ENCODE measurements at regions not wholly inside any gene's neighbourhood (a gene's known extent, or its start where the extent isn't known, plus 50 kb on each side); places are given as distances from the start of the nearest gene placed in this dataset.

DNA sequence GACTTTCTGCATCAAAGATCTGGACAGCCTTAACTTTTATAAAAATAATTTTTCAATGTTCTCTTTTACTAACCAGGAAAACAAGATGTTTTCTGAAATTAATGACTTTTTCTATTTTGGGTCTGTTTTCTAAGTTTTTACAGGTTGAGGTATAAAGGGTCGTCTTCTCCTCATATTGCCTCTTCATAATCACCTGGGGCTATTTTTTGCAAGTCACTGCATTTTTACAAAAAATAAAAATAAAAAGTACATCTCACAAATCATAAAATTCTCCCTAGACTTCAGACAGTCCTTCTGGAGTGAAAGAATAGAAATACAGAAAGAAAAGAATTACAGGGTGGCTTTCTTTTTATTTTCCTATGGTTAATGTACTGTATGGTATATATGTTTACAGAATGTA lies 168.5 kb downstream of the PALM2AKAP2 start:
- H4K8ac ChIP-seq (ENCODE audit: low read length), result no peak overlapping the region
- no peak overlapping the region for H2BK15ac ChIP-seq (ENCODE audit: low read depth, poor library complexity, severe bottlenecking)
- H3K27me3 ChIP-seq (ENCODE audit: control insufficient read depth in 1 of 2, insufficient read depth in 1 of 2, low read length in 2 of 2), result no peaks in the 10 kb centered on the region
- no peak overlapping the region for H3K4ac ChIP-seq (ENCODE audit: low read depth in 1 of 2, low read length in 2 of 2)
- no peak overlapping the region for H2BK5ac ChIP-seq (ENCODE audit: low read depth, low read length, poor library complexity, severe bottlenecking)
- H2AK5ac ChIP-seq (ENCODE audit: low read length, severe bottlenecking), result no peak overlapping the region
- no peak overlapping the region for H2BK12ac ChIP-seq (ENCODE audit: low read length in 2 of 2)
- no peak for DNase-seq
- no peak overlapping the region for H3K4me3 ChIP-seq (ENCODE audit: insufficient read depth in 1 of 2, low read depth in 1 of 2, low read length in 2 of 2)
- no peak overlapping the region for H3K27ac ChIP-seq (ENCODE audit: low read length, poor library complexity, severe bottlenecking)
- H3K36me3 ChIP-seq (ENCODE audit: control insufficient read depth in 1 of 2, insufficient read depth in 2 of 2, low read depth in 1 of 2, low read length in 2 of 2), result peaks cover 5 to 11% of the 10 kb centered on the region in 2 experiments
- H3K9me3 ChIP-seq (ENCODE audit: control insufficient read depth, low read length), result no peaks in the 10 kb centered on the region
- no peak overlapping the region for H3K23ac ChIP-seq (ENCODE audit: low read length in 2 of 2)
- H3K14ac ChIP-seq (ENCODE audit: low read length in 2 of 2), result no peak overlapping the region
- H3K79me1 ChIP-seq (replicated peaks; ENCODE audit: low read length, poor library complexity, severe bottlenecking), result peaks cover 3% of the 10 kb centered on the region
- no peak overlapping the region for H2AFZ ChIP-seq (ENCODE audit: low read depth, low read length)
- H3K9ac ChIP-seq (ENCODE audit: low read length), result no peak overlapping the region
- no peak overlapping the region for H2BK120ac ChIP-seq (ENCODE audit: low read depth, low read length)
- no peaks in the 10 kb centered on the region for H3K4me1 ChIP-seq (ENCODE audit: control insufficient read depth, insufficient read depth, low read depth, low read length)
- H4K91ac ChIP-seq (ENCODE audit: low read length), result no peak overlapping the region
- whole genome bisulfite sequencing, result no CpG with 5 or more reads among the region's 1 CpG
- H3K18ac ChIP-seq (ENCODE audit: low read depth in 1 of 2, low read length in 2 of 2), result no peak overlapping the region
- H3K4me2 ChIP-seq (ENCODE audit: low read length, poor library complexity, severe bottlenecking), result no peak overlapping the region

DNA sequence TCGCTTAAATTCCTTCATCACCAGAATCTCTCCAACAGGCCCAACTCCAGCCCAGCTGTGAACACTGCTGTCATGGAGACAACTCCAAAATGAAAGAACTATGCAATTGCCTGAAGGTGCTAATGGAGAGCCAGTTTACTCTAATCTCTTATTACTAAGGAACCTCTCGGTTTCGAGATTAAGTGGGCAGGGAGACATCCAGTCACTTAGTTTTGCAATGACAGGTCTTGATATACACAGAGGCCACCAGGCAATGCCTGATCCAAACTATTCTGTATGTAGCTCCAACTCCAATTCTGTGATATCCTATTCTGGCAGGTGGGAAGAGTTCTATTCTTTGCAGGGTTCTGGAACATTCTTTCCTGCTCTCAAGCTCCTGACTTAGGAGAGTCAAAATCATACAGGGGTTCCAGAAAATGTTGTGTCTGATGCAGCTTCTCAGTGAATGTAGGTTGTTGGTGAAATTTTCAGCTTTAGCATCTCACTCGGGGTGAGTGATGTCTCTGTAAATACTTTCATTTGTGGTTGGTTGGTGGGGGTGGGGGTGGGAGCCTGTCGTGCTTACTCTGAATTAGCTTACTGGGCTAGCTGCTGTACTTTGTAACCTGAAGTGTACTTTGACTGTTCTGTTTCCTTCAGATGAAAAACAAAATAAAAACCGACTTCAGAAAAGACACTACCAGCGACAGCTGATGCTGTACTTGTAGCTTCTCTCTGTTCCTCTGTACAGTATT lies 170.9 kb downstream of the PALM2AKAP2 start:
- no peak overlapping the region for H2BK120ac ChIP-seq (ENCODE audit: low read depth, low read length)
- H3K4me3 ChIP-seq (ENCODE audit: insufficient read depth in 1 of 2, low read depth in 1 of 2, low read length in 2 of 2), result no peak overlapping the region
- H2AK5ac ChIP-seq (ENCODE audit: low read length, severe bottlenecking), result no peak overlapping the region
- DNase-seq, result no peak
- no peak overlapping the region for H3K27ac ChIP-seq (ENCODE audit: low read length, poor library complexity, severe bottlenecking)
- H2BK15ac ChIP-seq (ENCODE audit: low read depth, poor library complexity, severe bottlenecking), result no peak overlapping the region
- H3K23ac ChIP-seq (ENCODE audit: low read length in 2 of 2), result no peak overlapping the region
- H2AFZ ChIP-seq (ENCODE audit: low read depth, low read length), result no peak overlapping the region
- 83% methylated on average over 7 of the region's 7 CpGs for WGBS
- peaks cover 3% of the 10 kb centered on the region for H3K79me1 ChIP-seq (replicated peaks; ENCODE audit: low read length, poor library complexity, severe bottlenecking)
- H3K4me2 ChIP-seq (ENCODE audit: low read length, poor library complexity, severe bottlenecking), result no peak overlapping the region
- no peaks in the 10 kb centered on the region for H3K27me3 ChIP-seq (ENCODE audit: control insufficient read depth in 1 of 2, insufficient read depth in 1 of 2, low read length in 2 of 2)
- H3K14ac ChIP-seq (ENCODE audit: low read length in 2 of 2), result no peak overlapping the region
- no peak overlapping the region for H4K8ac ChIP-seq (ENCODE audit: low read length)
- no peak overlapping the region for H3K4ac ChIP-seq (ENCODE audit: low read depth in 1 of 2, low read length in 2 of 2)
- H3K4me1 ChIP-seq (ENCODE audit: control insufficient read depth, insufficient read depth, low read depth, low read length), result no peaks in the 10 kb centered on the region
- no peak overlapping the region for H2BK12ac ChIP-seq (ENCODE audit: low read length in 2 of 2)
- no peaks in the 10 kb centered on the region for H3K9me3 ChIP-seq (ENCODE audit: control insufficient read depth, low read length)
- no peak overlapping the region for H3K9ac ChIP-seq (ENCODE audit: low read length)
- H3K18ac ChIP-seq (ENCODE audit: low read depth in 1 of 2, low read length in 2 of 2), result no peak overlapping the region
- H3K36me3 ChIP-seq (ENCODE audit: control insufficient read depth in 1 of 2, insufficient read depth in 2 of 2, low read depth in 1 of 2, low read length in 2 of 2), result peaks cover 5 to 6% of the 10 kb centered on the region in 2 experiments
- H4K91ac ChIP-seq (ENCODE audit: low read length), result no peak overlapping the region
- no peak overlapping the region for H2BK5ac ChIP-seq (ENCODE audit: low read depth, low read length, poor library complexity, severe bottlenecking)

DNA sequence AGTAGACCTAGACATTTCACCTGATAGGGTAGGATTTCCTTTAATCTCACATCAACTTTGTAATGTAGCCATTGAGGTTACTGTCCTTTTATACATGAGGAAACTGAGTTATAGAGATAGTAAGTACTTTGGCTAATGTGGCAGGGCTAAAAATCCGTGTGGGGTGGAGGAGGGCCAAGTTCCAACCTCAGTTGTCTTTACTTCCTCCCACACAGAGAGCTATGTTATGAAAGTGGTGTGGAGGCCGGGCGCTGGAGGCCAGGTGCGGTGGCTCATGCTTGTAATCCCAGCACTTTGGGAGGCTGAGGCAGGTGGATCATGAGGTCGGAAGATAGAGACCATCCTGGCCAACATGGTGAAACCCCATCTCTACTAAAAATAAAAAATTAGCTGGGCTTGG lies 173.3 kb downstream of the PALM2AKAP2 start:
- no peak overlapping the region for H2BK12ac ChIP-seq (ENCODE audit: low read length in 2 of 2)
- H3K79me1 ChIP-seq (replicated peaks; ENCODE audit: low read length, poor library complexity, severe bottlenecking), result peaks cover 9% of the 10 kb centered on the region
- H2BK15ac ChIP-seq (ENCODE audit: low read depth, poor library complexity, severe bottlenecking), result no peak overlapping the region
- no peak overlapping the region for H3K27ac ChIP-seq (ENCODE audit: low read length, poor library complexity, severe bottlenecking)
- H3K14ac ChIP-seq (ENCODE audit: low read length in 2 of 2), result no peak overlapping the region
- H2AFZ ChIP-seq (ENCODE audit: low read depth, low read length), result no peak overlapping the region
- H3K4me2 ChIP-seq (ENCODE audit: low read length, poor library complexity, severe bottlenecking), result no peak overlapping the region
- H3K9ac ChIP-seq (ENCODE audit: low read length), result no peak overlapping the region
- H2AK5ac ChIP-seq (ENCODE audit: low read length, severe bottlenecking), result no peak overlapping the region
- no peak overlapping the region for H3K18ac ChIP-seq (ENCODE audit: low read depth in 1 of 2, low read length in 2 of 2)
- H3K4me1 ChIP-seq (ENCODE audit: control insufficient read depth, insufficient read depth, low read depth, low read length), result no peaks in the 10 kb centered on the region
- no peak overlapping the region for H2BK5ac ChIP-seq (ENCODE audit: low read depth, low read length, poor library complexity, severe bottlenecking)
- no peak overlapping the region for H3K4ac ChIP-seq (ENCODE audit: low read depth in 1 of 2, low read length in 2 of 2)
- DNase-seq, result no peak
- no peaks in the 10 kb centered on the region for H3K27me3 ChIP-seq (ENCODE audit: control insufficient read depth in 1 of 2, insufficient read depth in 1 of 2, low read length in 2 of 2)
- H3K9me3 ChIP-seq (ENCODE audit: control insufficient read depth, low read length), result no peaks in the 10 kb centered on the region
- H2BK120ac ChIP-seq (ENCODE audit: low read depth, low read length), result no peak overlapping the region
- H4K8ac ChIP-seq (ENCODE audit: low read length), result no peak overlapping the region
- H4K91ac ChIP-seq (ENCODE audit: low read length), result no peak overlapping the region
- H3K23ac ChIP-seq (ENCODE audit: low read length in 2 of 2), result no peak overlapping the region
- H3K36me3 ChIP-seq (ENCODE audit: control insufficient read depth in 1 of 2, insufficient read depth in 2 of 2, low read depth in 1 of 2, low read length in 2 of 2), result peaks cover 5 to 6% of the 10 kb centered on the region in 2 experiments
- 100% methylated on average over 1 of the region's 5 CpGs for WGBS
- no peak overlapping the region for H3K4me3 ChIP-seq (ENCODE audit: insufficient read depth in 1 of 2, low read depth in 1 of 2, low read length in 2 of 2)

DNA sequence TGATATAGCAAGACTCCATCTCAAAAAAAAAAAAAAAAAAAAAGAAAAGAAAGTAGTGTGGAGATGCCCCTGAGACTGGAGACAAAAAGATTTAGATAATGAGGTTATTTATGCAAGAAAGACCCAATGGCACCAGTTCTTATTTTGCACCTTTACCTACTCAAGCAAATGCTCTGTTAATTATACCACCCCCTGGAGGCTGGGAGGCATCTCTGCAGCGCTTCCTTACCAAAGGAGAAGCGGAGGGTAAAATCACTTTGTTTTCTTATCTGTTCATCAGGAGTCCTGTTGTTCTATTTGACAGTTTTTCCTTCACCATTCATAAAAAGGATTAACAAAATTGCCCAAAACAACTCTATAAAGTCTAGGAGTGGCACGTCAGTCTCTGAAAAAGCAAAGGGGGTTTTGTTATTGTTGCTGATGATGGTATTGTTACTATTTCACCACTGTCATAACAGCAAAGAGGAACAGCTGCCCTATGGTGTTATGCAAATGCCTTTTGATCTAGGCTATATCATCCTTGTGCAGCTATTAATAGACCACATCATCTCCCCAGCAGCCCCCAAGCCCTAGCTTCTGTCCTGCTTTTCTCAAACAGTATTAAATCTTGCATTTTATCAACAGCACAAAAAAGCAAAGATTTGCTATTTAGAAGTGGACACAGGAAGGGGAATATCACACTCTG lies 174.0 kb downstream of the PALM2AKAP2 start:
- H3K4me1 ChIP-seq (ENCODE audit: control insufficient read depth, insufficient read depth, low read depth, low read length), result no peaks in the 10 kb centered on the region
- H2AFZ ChIP-seq (ENCODE audit: low read depth, low read length), result no peak overlapping the region
- H3K4ac ChIP-seq (ENCODE audit: low read depth in 1 of 2, low read length in 2 of 2), result no peak overlapping the region
- no peak overlapping the region for H3K23ac ChIP-seq (ENCODE audit: low read length in 2 of 2)
- H3K36me3 ChIP-seq (ENCODE audit: control insufficient read depth in 1 of 2, insufficient read depth in 2 of 2, low read depth in 1 of 2, low read length in 2 of 2), result peaks cover 5 to 6% of the 10 kb centered on the region in 2 experiments
- no peak overlapping the region for H3K4me2 ChIP-seq (ENCODE audit: low read length, poor library complexity, severe bottlenecking)
- H3K9ac ChIP-seq (ENCODE audit: low read length), result no peak overlapping the region
- H2BK12ac ChIP-seq (ENCODE audit: low read length in 2 of 2), result no peak overlapping the region
- no peak overlapping the region for H3K27ac ChIP-seq (ENCODE audit: low read length, poor library complexity, severe bottlenecking)
- H4K91ac ChIP-seq (ENCODE audit: low read length), result no peak overlapping the region
- no peak for DNase-seq
- no peak overlapping the region for H3K18ac ChIP-seq (ENCODE audit: low read depth in 1 of 2, low read length in 2 of 2)
- H2AK5ac ChIP-seq (ENCODE audit: low read length, severe bottlenecking), result no peak overlapping the region
- no peak overlapping the region for H2BK15ac ChIP-seq (ENCODE audit: low read depth, poor library complexity, severe bottlenecking)
- H2BK120ac ChIP-seq (ENCODE audit: low read depth, low read length), result no peak overlapping the region
- no peak overlapping the region for H3K14ac ChIP-seq (ENCODE audit: low read length in 2 of 2)
- H2BK5ac ChIP-seq (ENCODE audit: low read depth, low read length, poor library complexity, severe bottlenecking), result no peak overlapping the region
- no CpG with 5 or more reads among the region's 3 CpGs for WGBS
- H3K9me3 ChIP-seq (ENCODE audit: control insufficient read depth, low read length), result no peaks in the 10 kb centered on the region
- peaks cover 9% of the 10 kb centered on the region for H3K79me1 ChIP-seq (replicated peaks; ENCODE audit: low read length, poor library complexity, severe bottlenecking)
- no peak overlapping the region for H4K8ac ChIP-seq (ENCODE audit: low read length)
- H3K27me3 ChIP-seq (ENCODE audit: control insufficient read depth in 1 of 2, insufficient read depth in 1 of 2, low read length in 2 of 2), result no peaks in the 10 kb centered on the region
- no peak overlapping the region for H3K4me3 ChIP-seq (ENCODE audit: insufficient read depth in 1 of 2, low read depth in 1 of 2, low read length in 2 of 2)
